Suprapubic skin (tissue), 4 donors: ENCODE measurements at regions not wholly inside any gene's neighbourhood (a gene's known extent, or its start where the extent isn't known, plus 50 kb on each side); places are given as distances from the start of the nearest gene placed in this dataset.

ENCODE experiments used
- DNase-seq, 2 donors: peaks; one replicate each; pipeline ENCODE4 v3.0.0-alpha.2; 2019; ENCODE audit warnings: low spot score in 2 of 2
- H3K27ac ChIP-seq: fragments of 200-600 bp; sonication (generic); one replicate; pipeline ENCODE4 v1.5.1; 2019
- H3K27me3 ChIP-seq: fragments of 200-600 bp; sonication (generic); one replicate; pipeline ENCODE4 v1.5.1; 2019
- H3K36me3 ChIP-seq: fragments of 200-600 bp; sonication (generic); one replicate; pipeline ENCODE4 v1.5.1; 2019
- H3K4me1 ChIP-seq: fragments of 200-600 bp; sonication (generic); one replicate; pipeline ENCODE4 v1.5.1; 2019
- H3K4me3 ChIP-seq: fragments of 200-600 bp; sonication (generic); one replicate; pipeline ENCODE4 v1.5.1; 2019; ENCODE audit warnings: mild to moderate bottlenecking
- H3K9me3 ChIP-seq: fragments of 200-600 bp; sonication (generic); one replicate; pipeline ENCODE4 v1.5.1; 2019
- EP300 ChIP-seq: sonication (generic); formaldehyde crosslinking; IDR thresholded peaks from one replicate; pipeline ENCODE4 v1.6.1; 2017; ENCODE audit warnings: antibody characterized with exemption
- POLR2A ChIP-seq, 2 donors: fragments of 450-650 bp; IDR thresholded peaks; one replicate each; pipeline ENCODE4 v1.6.1; 2017; ENCODE audit warnings: antibody characterized with exemption in 2 of 2, mild to moderate bottlenecking in 2 of 2, moderate library complexity in 2 of 2
- POLR2AphosphoS5 ChIP-seq, 3 donors: sonication (generic); formaldehyde crosslinking; IDR thresholded peaks; one replicate each; pipeline ENCODE4 v1.6.1; 2017; ENCODE audit warnings: antibody characterized with exemption in 3 of 3
- WGBS: methylation state at CpG from one replicate; pipeline ENCODE4 v1.1.5; 2018; 5-methylcytosine and 5-hydroxymethylcytosine counted together
- TF ChIP-seq, protein P1 (sequence below), 2 donors: fragments of 200-600 bp in 1 of 2; fragments of 450-650 bp in 1 of 2; sonication (generic) in 1 of 2; IDR thresholded peaks; one replicate each; pipeline ENCODE4 v1.5.1; 2016 to 2019; ENCODE audit warnings: antibody characterized with exemption in 2 of 2, mild to moderate bottlenecking in 1 of 2, moderate library complexity in 1 of 2

GRCh38 chr9:78879324-78880100 lies 582.6 kb downstream of the PSAT1 start:
- Histone ChIP-seq H3K27me3 (no peaks in the 10 kb centered on the region), H3K4me1 (no peaks in the 10 kb centered on the region), H3K9me3 (no peaks in the 10 kb centered on the region), H3K4me3 (no peak overlapping the region), H3K27ac (no peak overlapping the region), H3K36me3 (no peaks in the 10 kb centered on the region)
- DNase-seq = no peak
- TF ChIP-seq POLR2AphosphoS5 (IDR thresholded peaks at IDR 0.05) (no peak), EP300 (no peak), POLR2A (IDR thresholded peaks at IDR 0.05) (no peak)
- TF ChIP-seq, protein P1, sequence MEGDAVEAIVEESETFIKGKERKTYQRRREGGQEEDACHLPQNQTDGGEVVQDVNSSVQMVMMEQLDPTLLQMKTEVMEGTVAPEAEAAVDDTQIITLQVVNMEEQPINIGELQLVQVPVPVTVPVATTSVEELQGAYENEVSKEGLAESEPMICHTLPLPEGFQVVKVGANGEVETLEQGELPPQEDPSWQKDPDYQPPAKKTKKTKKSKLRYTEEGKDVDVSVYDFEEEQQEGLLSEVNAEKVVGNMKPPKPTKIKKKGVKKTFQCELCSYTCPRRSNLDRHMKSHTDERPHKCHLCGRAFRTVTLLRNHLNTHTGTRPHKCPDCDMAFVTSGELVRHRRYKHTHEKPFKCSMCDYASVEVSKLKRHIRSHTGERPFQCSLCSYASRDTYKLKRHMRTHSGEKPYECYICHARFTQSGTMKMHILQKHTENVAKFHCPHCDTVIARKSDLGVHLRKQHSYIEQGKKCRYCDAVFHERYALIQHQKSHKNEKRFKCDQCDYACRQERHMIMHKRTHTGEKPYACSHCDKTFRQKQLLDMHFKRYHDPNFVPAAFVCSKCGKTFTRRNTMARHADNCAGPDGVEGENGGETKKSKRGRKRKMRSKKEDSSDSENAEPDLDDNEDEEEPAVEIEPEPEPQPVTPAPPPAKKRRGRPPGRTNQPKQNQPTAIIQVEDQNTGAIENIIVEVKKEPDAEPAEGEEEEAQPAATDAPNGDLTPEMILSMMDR (IDR thresholded peaks at IDR 0.05) = no peak
- WGBS = 30% methylated on average over 3 of the region's 3 CpGs

- Histone ChIP-seq H3K36me3 (no peaks in the 10 kb centered on the region), H3K27me3 (no peaks in the 10 kb centered on the region), H3K9me3 (no peaks in the 10 kb centered on the region), H3K4me1 (no peaks in the 10 kb centered on the region), H3K27ac (no peak overlapping the region), H3K4me3 (no peak overlapping the region)
- TF ChIP-seq, protein P1 (IDR thresholded peaks at IDR 0.05) = no peak
- TF ChIP-seq EP300 = no peak
- no peak for TF ChIP-seq POLR2AphosphoS5 (IDR thresholded peaks at IDR 0.05)
- TF ChIP-seq POLR2A (IDR thresholded peaks at IDR 0.05) = no peak
- 44% methylated on average over 1 of the region's 1 CpG for WGBS
- no peak for DNase-seq
These were observed 584.4 kb downstream of the PSAT1 start for GRCh38 chr9:78881295-78881694.

- WGBS = 81% methylated on average over 4 of the region's 4 CpGs
- Histone ChIP-seq H3K4me3 (no peak overlapping the region), H3K27me3 (no peaks in the 10 kb centered on the region), H3K9me3 (no peaks in the 10 kb centered on the region), H3K4me1 (no peaks in the 10 kb centered on the region), H3K36me3 (no peaks in the 10 kb centered on the region), H3K27ac (no peak overlapping the region)
- DNase-seq = no peak
- TF ChIP-seq POLR2A (IDR thresholded peaks at IDR 0.05) = no peak
- TF ChIP-seq, protein P1 (IDR thresholded peaks at IDR 0.05) = no peak
- no peak for TF ChIP-seq POLR2AphosphoS5 (IDR thresholded peaks at IDR 0.05)
- TF ChIP-seq EP300 = no peak
These were observed 585.6 kb downstream of the PSAT1 start for GRCh38 chr9:78882481-78882880.

DNA sequence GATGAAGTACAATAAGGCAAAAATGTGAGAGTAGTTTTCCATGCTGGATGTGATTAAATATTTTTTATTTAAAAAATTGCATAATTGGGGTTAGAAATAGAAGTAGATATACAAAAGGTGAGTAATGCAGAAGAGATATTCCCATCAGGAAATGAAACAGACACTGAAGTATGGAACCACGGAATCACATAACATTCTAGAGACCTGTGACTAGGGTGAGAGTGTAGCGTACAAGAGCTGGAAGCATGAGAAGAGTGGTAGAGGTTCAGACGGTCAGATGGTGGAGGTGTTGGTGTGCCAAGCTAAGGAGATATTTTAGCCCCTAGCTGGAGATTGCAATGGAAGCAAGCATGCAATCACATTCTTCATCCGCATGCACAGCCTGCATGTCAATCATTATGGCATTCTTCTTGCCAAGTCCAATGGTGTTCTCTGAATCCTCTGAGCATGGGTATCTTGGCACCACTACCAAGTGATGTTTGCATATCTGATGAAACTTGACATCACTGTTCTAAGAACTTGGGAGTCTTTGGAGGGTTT lies 587.8 kb downstream of the PSAT1 start:
- Histone ChIP-seq H3K9me3 (no peaks in the 10 kb centered on the region), H3K4me1 (no peaks in the 10 kb centered on the region), H3K4me3 (no peak overlapping the region), H3K27ac (no peak overlapping the region), H3K36me3 (no peaks in the 10 kb centered on the region), H3K27me3 (no peaks in the 10 kb centered on the region)
- 89% methylated on average over 4 of the region's 4 CpGs for WGBS
- DNase-seq = no peak
- TF ChIP-seq POLR2AphosphoS5 (IDR thresholded peaks at IDR 0.05) (no peak), EP300 (no peak), POLR2A (IDR thresholded peaks at IDR 0.05) (no peak)
- TF ChIP-seq, protein P1 (IDR thresholded peaks at IDR 0.05) = no peak

DNA sequence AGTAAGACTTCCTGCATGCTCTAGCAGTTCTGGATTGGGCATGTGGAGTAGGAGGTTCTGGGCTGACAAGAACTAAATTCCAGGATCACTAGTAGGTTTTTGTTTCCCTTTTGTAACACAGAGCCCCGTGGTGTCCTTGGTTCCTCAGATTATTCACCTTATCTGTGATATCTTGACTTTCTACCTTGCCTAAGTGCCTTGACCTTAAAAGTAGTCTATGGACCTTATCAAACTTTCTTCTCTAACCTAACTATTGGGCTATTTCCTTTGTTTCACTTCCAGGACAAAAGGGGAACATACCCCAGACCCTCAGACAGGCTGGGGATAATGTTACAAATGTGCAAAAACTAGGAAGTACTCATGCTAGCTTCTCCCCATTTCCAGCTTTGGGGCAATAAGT lies 595.3 kb downstream of the PSAT1 start:
- Histone ChIP-seq H3K9me3 (peaks cover 5% of the 10 kb centered on the region), H3K4me3 (no peak overlapping the region), H3K36me3 (no peaks in the 10 kb centered on the region), H3K27ac (no peak overlapping the region), H3K4me1 (no peaks in the 10 kb centered on the region), H3K27me3 (no peaks in the 10 kb centered on the region)
- WGBS = 59% methylated on average over 1 of the region's 1 CpG
- no peak for TF ChIP-seq EP300
- TF ChIP-seq POLR2AphosphoS5 (IDR thresholded peaks at IDR 0.05) = no peak
- TF ChIP-seq, protein P1 (IDR thresholded peaks at IDR 0.05) = no peak
- no peak for TF ChIP-seq POLR2A (IDR thresholded peaks at IDR 0.05)
- DNase-seq = no peak
